HG02973 (cell line): ENCODE measurements at regions not wholly inside any gene's neighbourhood (a gene's known extent, or its start where the extent isn't known, plus 50 kb on each side); places are given as distances from the start of the nearest gene placed in this dataset.
"Not testable (repeated sequence)": the region's sequence is repeated elsewhere in the genome, so short reads cannot be mapped to it uniquely, and the experiment has no call there.

Experiments
- ATAC-seq: cut with Tn5 transposase; IDR thresholded peaks from one replicate; pipeline ENCODE4 v1.9.1; 2021; ENCODE audit warnings: moderate library complexity; ENCODE audit not compliant: unreplicated experiment

DNA sequence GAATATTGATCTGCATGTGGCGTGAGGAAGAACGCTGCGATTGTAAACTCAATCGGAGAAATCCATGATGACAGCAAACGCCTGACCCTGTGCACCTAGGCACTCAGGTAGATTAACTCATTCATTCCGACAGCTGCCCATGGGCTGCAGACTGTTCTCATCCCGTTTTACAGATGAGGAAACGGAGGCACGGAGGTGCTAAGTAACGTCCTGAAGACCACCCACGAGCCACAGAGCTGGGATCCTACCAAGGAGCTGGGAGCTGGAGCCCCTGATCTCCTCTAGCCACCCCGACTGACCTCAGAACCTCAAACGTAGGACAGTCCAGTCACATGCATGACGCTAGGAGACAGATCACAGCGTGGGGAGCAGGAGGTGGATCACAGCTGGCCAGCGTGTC is 1092.7 kb downstream of the BRD1 start:
- ATAC-seq = no peak

DNA sequence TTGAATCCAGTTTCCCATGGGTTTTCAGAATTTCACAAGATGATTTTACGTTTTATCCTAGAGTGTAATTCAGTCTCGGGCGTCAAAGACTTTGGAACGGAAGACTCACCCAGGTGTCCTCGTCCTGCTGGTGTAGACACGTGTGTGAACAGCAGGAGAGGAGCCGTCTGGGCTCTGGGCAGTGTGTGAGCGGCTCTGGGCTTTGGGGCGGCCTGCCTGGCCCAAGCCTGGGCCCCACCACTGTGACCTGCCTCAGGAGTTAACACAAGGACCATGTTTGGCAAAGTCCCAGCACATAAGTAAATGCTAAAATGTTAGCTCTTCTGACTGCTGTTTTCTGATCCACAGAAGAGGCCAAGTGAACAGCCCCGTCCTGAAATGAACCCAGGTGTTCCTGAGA is 1093.3 kb downstream of the BRD1 start:
- no peak for ATAC-seq

DNA sequence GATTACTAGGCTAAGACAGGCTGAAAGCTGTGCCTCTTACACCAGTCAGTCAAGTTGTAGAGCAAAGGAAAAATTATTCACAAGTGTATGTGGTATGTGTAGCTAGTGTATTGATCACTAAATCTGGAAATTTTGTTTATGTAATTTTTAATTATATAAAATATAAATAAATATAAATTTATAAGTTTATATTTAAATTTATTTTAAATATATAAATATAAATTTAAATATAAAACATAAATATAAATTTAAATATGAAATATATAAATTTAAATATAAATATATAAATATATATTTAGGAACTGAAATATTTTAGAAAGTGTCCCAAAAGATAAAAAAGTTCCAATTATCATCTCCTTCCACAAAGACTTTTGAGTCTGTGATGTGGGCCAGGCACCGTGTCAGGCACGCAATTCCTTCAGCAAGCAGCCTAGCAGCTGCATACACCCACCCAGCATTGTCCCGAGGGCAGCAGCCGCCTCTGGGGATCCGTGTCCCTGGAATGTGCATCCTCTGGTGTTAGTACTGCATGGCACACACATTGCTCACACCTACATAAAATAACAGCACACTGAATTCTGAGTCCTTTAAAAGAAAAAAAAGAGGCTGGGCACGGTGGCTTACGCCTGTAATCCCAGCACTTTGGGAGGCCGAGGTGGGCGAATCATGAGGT is 1098.0 kb downstream of the BRD1 start:
- no peak for ATAC-seq

DNA sequence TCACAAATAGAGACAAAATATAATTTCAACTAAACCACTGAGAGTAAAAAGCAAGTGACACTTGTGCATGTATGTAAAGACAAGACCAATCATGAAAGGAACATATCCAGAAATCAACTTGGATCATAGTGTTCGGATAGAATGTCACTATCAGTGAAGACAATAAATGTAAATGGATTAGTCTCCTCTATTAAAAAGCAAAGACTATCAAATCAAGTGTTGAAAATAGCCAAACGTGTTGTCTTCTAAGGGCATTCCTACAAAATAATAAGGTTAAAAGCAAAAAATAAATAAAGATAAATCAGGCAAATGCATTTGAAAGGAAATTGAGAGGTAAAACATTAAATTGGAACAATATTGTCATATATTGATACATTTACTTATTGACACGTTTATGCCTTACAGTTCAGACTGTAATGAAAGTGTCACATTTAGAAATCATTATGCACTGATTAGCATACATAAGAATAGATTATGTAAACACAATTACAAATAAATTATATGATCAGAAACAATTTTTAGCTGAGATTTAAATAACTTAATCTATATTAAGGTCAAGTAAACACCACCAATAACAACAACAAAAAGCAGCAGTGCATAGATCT is 1100.1 kb downstream of the BRD1 start:
- no peak for ATAC-seq

DNA sequence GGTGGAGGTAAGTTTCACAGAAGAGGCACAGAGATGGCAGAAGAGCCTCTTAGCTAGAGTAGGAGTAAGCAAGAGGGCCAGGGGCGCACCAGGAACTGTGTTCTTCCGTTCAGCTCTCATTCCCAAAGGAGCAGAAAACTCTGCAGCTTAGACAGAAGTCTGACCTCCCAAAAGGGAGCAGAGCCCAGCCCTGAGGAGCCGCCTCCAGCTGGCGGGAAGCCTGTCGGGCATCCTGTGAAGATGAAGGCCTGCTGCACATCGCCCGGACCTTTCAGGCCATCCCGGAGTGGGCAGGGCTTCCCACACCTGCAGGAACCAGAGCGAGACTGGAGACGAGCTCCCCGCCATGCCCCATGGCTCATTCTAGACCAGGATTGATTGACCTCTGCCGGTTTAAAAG is 1102.8 kb downstream of the BRD1 start:
- no peak for ATAC-seq

DNA sequence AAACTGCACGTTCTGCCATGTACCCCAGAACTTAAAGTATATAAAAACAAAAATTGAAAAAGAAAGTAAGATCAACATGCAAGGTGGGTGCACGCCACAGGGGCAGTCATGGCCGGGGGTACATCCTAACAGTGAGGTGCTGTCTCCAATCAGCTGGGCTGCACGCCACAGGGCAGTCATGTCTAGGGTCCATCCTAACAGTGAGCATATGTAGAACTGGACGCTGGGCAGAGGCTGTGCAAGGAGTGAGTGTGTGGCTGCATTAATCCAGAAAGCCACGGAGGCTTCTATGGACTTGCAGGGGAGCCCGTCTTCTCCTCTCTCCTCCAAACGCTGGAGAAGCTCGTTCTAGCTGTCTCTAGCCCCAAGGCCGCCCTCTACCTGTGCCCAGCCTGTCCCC is 1105.0 kb downstream of the BRD1 start:
- ATAC-seq = no peak

DNA sequence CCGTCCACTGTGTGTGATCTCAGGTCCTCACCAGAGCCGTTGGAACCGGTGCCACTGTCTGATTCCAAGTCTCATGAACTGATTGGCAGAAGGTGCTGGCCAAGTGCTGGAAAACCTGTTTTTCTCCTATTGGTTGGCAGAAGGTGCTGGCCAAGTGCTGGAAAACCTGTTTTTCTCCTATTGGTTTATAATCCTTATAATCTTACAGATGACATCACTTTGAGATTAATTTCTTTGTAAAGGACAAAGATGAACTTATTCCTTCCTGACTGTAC is 1106.3 kb downstream of the BRD1 start:
- no peak for ATAC-seq

DNA sequence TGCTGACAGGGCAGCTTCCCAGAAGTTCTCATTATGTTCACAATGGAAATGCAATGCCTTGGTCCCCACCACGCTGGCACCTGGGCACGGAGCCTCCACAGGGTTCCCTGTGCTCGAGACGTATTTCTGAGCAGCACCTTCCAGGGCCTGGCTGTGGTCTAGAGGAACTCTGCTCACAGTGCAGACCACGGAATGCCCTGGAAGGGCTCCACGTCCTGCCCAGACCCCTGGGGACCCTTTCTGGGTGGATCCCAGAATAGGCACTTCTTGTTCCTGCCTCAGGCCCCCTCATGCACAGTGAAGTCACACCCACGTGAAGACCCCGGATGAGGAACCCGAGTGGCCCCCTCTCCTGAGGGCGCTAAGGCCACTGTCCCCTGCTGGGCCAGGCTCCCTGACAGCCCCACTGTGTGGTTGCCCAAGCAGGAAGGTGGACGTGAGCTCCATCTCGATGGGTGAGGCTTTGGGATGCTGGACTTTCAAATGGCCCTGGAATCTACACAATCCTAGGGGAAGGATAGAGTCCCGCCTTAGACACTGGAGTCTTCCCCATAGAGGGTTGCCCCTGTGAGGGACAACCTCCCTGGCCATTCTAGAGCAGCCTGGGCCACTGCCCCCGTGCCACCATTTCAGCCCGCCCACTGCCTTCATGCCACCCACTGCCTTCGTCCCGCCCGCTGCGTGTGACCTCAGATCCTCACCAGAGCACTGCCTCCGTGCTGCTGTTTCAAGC is 1106.8 kb downstream of the BRD1 start:
- ATAC-seq = no peak

DNA sequence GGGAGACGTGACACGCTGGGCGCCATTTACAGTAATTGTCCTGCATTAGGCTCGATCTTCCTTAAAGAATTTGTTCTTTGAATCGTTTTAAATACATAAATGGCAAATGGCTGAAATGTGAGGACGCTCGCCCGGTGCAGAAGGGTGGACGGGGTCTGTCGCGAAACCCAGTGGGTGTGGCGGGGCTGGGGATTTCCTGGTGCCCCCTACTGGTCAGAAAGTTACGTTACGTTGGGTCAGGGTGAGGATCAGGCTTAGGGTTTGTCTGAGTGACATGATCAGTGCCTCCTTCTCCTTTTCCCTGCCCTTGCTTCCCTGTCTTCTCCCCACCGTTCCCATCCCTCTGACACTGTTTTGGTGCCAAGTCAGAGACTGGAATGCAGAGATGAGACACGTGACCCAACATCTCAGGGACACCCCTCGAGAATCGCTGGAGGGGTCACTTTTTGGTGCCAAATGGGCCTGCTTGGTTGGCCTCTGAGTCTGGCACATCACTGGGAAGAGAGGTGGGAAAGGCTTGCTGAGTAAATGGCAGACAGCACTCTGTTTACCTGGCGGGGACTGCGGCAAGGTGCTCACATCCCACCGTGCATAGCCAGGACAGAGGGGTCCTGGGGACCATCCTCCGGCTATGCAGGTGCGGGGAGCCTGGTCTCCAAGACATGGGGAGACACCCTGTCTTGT is 1107.6 kb downstream of the BRD1 start:
- ATAC-seq = no peak

DNA sequence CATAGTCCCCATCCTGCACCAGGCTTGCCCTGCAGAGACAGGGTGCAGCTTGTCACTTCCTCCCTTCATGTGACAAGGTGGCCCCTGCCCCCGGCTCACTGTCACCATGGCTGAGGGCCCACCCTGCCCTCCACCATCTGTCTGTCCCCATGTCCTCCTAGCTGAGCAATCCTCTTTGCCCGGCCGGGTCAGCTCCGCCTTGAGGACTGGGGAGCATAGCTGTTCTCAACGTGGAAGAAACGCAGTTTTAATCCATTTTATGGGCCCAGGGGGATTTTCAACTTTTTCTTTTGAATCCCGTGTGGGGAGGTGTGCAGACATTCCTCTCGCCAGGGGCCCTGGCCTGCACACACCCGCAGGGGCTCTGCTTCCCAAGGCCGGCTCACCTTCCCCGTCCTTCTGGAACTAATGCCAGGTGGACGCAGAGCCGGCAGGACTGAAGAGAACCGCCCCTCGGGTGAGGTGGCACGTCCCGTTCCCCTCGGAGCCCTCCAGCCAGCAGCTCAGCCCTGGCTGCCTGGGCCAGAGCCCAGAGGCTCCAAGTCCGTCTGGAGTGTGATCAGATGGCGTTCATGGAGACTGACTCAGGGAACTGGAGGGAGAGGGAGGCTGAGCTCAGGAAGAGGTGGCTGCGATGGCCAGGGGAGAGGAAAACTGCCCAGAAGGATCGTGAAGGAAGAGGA is 1108.7 kb downstream of the BRD1 start:
- ATAC-seq = no peak

DNA sequence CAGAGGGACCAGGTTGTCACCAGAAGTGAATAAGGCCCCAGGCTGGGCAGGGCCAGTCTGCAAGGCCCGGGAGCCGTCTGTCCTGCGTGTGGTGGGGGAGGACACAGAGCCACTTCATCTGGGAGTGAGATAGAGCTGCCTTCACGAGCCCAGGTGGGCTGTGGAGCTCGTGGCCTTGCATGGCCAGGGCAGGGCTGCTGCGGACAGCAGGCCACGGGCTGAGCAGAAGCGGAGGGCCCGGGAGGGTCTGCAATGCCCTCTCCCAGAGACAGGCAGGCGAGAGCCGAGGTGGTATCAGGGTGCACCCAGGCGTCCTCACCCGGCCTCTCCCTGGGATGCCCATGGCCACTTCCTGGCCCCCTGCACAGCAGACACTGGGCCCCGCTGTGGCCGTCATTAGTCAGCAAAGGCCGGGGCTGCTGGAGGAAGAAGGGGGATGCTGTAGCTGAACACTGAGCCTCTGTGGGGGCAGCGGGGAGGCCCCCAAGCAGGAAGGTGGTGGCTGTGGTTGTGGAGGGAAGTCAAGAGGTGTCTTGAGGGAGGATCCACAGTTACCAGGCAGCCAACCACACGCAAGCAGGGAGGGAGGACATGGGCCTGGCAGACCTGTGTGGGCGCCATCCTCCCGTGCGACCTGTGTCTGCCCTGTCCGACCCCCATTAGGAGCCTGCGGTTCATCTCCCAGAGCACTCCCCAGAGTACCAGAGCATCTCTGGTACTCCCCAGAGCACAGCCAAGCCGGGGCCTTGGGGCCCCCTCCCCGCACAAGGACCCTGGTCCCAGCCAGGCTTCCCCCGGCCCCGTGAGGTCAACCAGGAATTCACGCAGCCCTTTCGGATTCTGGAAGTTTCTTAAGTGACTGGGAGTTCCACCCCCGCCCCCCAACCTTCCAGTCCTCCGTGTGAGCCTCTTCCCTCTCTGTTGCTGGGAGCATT is 1109.5 kb downstream of the BRD1 start:
- no peak for ATAC-seq

DNA sequence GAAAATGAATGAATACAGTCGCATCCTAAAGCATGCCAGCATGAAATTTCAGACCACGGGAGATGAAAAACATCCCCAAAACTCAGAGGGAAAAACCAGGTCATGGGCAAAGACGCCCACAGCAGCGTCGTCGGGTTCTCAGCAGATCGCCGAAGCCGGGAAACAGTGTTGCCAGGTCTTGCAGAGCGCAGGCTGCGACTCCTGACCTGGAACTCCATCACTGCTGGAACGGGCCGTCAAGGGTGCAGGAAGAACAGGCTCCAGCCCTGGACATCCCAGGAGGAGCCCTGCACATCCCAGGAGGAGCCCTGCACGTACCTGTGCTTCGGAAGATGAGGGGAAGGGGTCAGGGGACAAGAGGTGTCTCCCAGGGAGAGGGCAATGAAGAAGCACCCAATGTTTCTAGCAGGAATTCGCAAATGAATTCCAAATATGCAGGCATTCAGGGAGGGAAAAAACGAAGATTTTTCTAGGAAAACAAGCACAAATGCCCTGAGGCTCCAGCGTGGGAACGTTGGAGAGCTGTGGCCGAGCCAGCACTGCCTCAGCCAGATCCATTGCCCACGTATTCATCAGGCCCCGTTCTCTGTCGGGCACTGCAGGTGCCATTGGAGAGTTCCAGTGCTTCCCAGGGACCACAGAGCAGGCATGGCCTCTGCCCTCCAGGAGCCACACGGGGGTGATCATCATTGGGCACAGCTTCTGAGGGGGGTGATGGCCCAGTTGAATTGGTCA is 1110.4 kb downstream of the BRD1 start:
- ATAC-seq = no peak

DNA sequence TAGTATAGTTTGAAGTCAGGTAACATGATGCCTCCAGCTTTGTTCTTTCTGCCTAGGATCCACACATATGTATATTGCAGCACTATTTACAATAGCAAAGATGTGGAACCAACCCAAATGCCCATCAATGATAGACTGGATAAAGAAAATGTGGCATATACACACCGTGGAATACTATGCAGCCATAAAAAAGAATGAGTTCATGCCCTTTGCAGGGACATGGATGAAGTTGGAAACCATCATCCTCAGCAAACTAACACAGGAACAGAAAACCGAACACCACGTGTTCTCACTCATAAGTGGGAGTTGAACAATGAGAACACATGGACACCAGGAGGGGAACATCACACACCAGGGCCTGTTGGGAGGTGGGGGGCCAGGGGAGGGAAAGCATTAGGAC is 1111.5 kb downstream of the BRD1 start:
- not testable (repeated sequence) for ATAC-seq

DNA sequence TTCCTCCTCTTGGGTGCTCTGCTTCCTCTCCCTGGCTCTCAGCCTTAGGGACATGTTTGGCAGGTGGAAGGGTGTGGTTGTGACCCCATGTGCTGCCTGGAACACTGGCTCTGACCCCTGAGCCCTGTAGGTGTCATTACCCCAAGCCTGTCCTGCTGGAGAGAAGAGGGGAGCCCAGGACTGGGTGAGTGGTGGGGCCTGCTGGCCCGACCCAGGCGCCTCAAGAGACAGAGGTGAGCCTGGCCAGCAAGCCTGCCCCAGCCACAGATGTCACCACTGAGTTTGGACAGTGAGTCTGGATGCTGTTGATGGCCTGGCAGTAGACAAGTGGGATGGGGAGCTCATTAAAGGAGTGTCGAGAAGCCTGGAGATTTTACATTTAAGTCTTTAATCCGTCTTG is 1112.2 kb downstream of the BRD1 start:
- ATAC-seq = no peak

DNA sequence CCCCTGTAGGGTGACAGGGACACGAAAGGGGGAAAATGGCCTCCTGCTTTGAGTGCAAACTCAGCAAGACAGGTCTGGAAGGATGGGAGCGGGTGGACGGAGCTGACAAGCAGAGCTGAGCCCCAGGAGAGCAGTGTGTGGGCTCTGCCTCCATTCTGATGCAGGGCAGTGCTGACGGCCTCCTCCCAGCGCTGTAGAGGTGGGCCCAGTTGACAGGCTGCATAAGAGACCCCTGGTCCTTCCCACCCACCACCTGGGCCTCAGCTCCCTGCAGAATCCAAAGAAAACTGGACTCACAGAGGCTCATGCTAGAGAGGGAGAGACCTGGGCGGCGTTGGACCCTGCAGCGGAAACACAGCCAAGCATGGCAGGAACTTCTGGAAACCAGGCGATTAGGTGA is 1113.4 kb downstream of the BRD1 start:
- ATAC-seq = no peak

DNA sequence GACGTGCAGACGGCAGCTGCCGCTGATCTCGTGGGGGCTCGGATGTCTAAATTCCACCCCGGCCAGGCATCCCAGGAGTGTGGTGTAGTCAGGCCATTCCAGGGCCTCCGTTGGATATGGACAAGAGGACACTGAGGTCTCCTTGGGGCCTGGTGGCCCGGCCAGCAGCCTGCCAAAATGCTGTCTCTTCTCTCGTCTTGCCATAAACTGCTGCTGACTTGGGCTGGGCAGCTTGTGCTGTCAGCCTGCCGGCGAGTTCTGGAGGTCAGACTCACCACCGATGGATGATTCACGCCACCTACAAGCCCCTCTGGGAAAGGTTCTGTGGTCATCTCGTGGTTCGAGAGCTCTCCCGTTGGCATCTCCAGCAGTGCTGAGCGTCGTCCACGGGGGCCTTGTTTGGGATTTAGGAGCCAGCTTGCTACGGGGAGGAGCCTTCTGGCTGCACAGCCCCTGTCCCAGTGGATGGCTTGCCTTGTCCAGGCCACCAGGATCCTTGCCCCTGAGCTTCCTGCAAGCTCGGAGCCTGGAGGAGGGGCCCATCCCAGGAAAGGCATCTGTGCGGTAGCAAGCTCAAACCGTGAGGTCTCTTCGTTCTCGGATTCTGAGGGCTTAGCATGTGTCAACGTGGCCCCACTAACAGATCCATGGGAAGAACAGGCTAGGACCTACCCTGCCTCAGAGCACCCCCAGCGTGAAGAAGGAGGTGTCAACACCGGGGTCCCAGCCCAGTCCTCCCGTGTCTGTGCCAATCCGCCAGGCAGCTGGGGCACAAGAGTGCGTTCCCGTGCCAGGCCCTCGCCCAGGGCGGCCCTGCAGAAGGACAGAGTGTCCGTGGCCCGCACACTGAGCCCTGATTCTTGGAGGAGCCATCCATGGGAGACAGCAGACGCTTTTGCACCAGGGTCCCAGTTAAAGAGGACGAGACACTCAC is 1114.1 kb downstream of the BRD1 start:
- no peak for ATAC-seq

DNA sequence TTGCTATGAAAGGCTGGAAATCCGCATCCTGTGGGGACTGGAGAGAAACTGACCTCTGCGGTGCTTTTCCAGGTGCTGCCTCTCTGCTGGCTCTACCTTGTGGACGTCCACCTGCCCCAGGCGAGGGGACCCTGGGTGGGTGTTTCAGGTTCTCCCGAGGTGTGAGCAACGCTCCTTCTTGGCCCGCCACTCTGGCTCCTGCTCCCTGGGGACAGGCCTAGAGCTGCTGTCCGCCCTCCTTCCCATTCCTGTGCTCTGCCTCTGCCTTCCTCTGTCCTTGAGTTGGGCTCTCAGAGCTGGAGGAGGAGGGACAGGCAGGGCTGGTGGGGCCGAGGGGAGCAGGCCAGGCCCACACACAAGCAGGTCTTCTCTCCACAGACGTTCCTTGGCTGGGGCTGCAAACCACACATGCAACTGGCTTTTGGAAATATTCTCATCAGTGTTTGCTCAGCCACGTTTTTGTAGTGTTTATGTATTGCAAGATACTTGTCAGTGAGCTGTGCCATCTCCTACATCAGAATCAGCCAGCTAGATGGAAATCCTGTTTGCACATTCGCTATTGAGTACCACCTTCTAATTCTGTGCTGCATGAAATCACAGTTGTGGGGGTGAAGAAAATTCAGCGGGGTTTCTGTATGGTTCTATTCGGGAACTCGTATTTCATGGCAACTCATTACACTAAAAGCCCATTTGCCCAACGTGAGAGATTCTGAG is 1115.0 kb downstream of the BRD1 start:
- no peak for ATAC-seq

DNA sequence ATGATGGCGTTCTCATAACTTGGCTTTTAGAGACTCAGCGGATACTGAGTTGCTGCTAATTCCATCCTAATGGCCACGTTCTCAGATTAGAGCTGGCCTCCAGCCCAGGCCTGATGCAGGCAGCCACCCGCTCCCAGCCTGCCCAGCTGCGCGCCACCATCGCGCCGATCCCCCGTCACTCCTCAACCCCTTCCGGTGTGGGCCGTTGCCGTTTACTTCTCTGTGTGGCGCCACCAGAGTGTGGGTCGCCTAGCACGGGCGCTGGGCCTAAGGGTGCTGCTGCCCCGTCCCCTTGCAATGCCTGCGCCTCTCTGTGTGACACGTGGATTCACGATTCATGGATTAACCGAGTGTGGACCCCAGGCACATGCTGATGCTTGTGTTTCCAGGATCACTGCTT is 1116.0 kb downstream of the BRD1 start:
- ATAC-seq = no peak
